GM19035 (cell line): ENCODE measurements at regions not wholly inside any gene's neighbourhood (a gene's known extent, or its start where the extent isn't known, plus 50 kb on each side); places are given as distances from the start of the nearest gene placed in this dataset.

Experiments
- ATAC-seq: cut with Tn5 transposase; IDR thresholded peaks from one replicate; pipeline ENCODE4 v1.9.1; 2021; ENCODE audit not compliant: unreplicated experiment

- ATAC-seq = peak; percentile 98
Observed at GRCh38 chr15:100703032-100703578, 100.7 kb downstream of the ASB7 start.

- no peak for ATAC-seq
Observed at GRCh38 chr15:100703671-100704070, 101.3 kb downstream of the ASB7 start.

- no peak for ATAC-seq
Observed at GRCh38 chr15:100704281-100705055, 102.1 kb downstream of the ASB7 start.

GRCh38 chr15:100705065-100705464 is 102.7 kb downstream of the ASB7 start:
- no peak for ATAC-seq

GRCh38 chr15:100705841-100706240 is 103.5 kb downstream of the ASB7 start:
- no peak for ATAC-seq

GRCh38 chr15:100707229-100707628 is 104.8 kb downstream of the ASB7 start:
- ATAC-seq = no peak

GRCh38 chr15:100708916-100709315 is 106.5 kb downstream of the ASB7 start:
- no peak for ATAC-seq

GRCh38 chr15:100710222-100710621 is 107.8 kb downstream of the ASB7 start:
- ATAC-seq = no peak

GRCh38 chr15:100710744-100711515 is 108.5 kb downstream of the ASB7 start:
- ATAC-seq = no peak

- ATAC-seq = no peak
Observed at GRCh38 chr15:100711516-100712021, 109.2 kb downstream of the ASB7 start.

- no peak for ATAC-seq
Observed at GRCh38 chr15:100712226-100712625, 109.8 kb downstream of the ASB7 start.

- no peak for ATAC-seq
Observed at GRCh38 chr15:100713163-100713867, 110.9 kb downstream of the ASB7 start.

- ATAC-seq = no peak
Observed at GRCh38 chr15:100714034-100714748, 111.8 kb downstream of the ASB7 start.

GRCh38 chr15:100714749-100715342 is 112.5 kb downstream of the ASB7 start:
- ATAC-seq = no peak

- no peak for ATAC-seq
Observed at GRCh38 chr15:100715571-100716455, 113.4 kb downstream of the ASB7 start.

GRCh38 chr15:100716456-100717085 is 114.2 kb downstream of the ASB7 start:
- no peak for ATAC-seq

- no peak for ATAC-seq
Observed at GRCh38 chr15:100717596-100717995, 115.2 kb downstream of the ASB7 start.

GRCh38 chr15:100718075-100718980 is 115.9 kb downstream of the ASB7 start:
- ATAC-seq = no peak
